Panc1 (cell line): ENCODE measurements at regions not wholly inside any gene's neighbourhood (a gene's known extent, or its start where the extent isn't known, plus 50 kb on each side); places are given as distances from the start of the nearest gene placed in this dataset.

Experiments
- ATAC-seq: fragments of 200-7000 bp; cut with Tn5 transposase; 2 replicates; pipeline ENCODE4 v1.9.1; 2020; ENCODE audit warnings: mild to moderate bottlenecking, moderate library complexity
- BruUV-seq: library from RNA; stranded (reverse); fragments of 400-500 nt; replicated peaks from 2 replicates; lab custom pipeline; 2021; lab: Mats Ljungman, UMichigan
- CTCF ChIA-PET: fragments of 300-600 bp; sonication (Branson Sonifier 250); formaldehyde crosslinking; loops from one replicate; lab custom pipeline; 2022; ENCODE audit warnings: antibody characterized with exemption; lab: Charles Lee
- POLR2A ChIA-PET: fragments of 300-600 bp; sonication (Branson Sonifier 250); formaldehyde crosslinking; loops from one replicate; lab custom pipeline; 2022; ENCODE audit warnings: antibody characterized with exemption; lab: Charles Lee
- DNase-seq: peaks from one replicate; pipeline ENCODE4 v3.0.0-alpha.2; 2010; ENCODE audit warnings: low read depth, low spot score
- H3K27ac ChIP-seq: 2 replicates; pipeline ENCODE4 v1.5.1; 2011; ENCODE audit warnings: mild to moderate bottlenecking, low read length, inconsistent platforms
- H3K27me3 ChIP-seq: fragments of 200-500 bp; sonication (Bioruptor generic); 2 replicates; pipeline ENCODE4 v1.6.0; 2014; ENCODE audit warnings: low read length, inconsistent platforms; ENCODE audit not compliant: control insufficient read depth, insufficient read depth
- H3K36me3 ChIP-seq: fragments of 200-500 bp; sonication (Bioruptor generic); 2 replicates; pipeline ENCODE4 v1.5.1; 2014; ENCODE audit warnings: inconsistent platforms, mild to moderate bottlenecking, low read length, moderate library complexity; ENCODE audit not compliant: control insufficient read depth, insufficient read depth
- H3K4me1 ChIP-seq: 2 replicates; pipeline ENCODE4 v1.5.1; 2011; ENCODE audit warnings: inconsistent platforms, mild to moderate bottlenecking, low read length, moderate library complexity; ENCODE audit not compliant: control insufficient read depth, insufficient read depth
- H3K4me3 ChIP-seq, 2 experiments: 2 replicates each; pipeline ENCODE4 v1.5.1; 2011 to 2012; ENCODE audit warnings: low read depth in 2 of 2, low read length in 2 of 2, mild to moderate bottlenecking in 2 of 2, inconsistent platforms in 1 of 2, moderate library complexity in 1 of 2
- H3K9me3 ChIP-seq: fragments of 200-500 bp; sonication (Bioruptor generic); 2 replicates; pipeline ENCODE4 v1.5.1; 2014; ENCODE audit warnings: low read depth, mild to moderate bottlenecking, inconsistent platforms, low read length, moderate library complexity; ENCODE audit not compliant: control insufficient read depth, insufficient read depth
- POLR2AphosphoS5 ChIP-seq: IDR thresholded peaks from 2 replicates; pipeline ENCODE4 v1.6.1; 2012; ENCODE audit warnings: mild to moderate bottlenecking, low read depth, low read length, moderate library complexity
- SIN3A ChIP-seq: IDR thresholded peaks from 2 replicates; pipeline ENCODE4 v1.6.1; 2012; ENCODE audit warnings: low read depth, mild to moderate bottlenecking, low read length, moderate library complexity, borderline replicate concordance; ENCODE audit not compliant: insufficient read depth
- TCF7L2 ChIP-seq: IDR thresholded peaks from 2 replicates; pipeline ENCODE4 v1.6.1; 2011; ENCODE audit warnings: mild to moderate bottlenecking, low read depth, low read length, inconsistent platforms
- in situ Hi-C: cut with HindIII; loops from 2 replicates; pipeline ENCODE4 v1.10.0; 2016; ENCODE audit warnings: low sequenced_read_pairs, low pct_unique_long_range_greater_than_20kb
- intact Hi-C: fragments of 100-400 bp; cut with micrococcal nuclease; formaldehyde crosslinking; loops from one replicate; pipeline ENCODE4 v1.10.0; 2022; ENCODE audit not compliant: unreplicated experiment
- TF ChIP-seq, protein P1 (sequence below): fragments of 450-650 bp; IDR thresholded peaks from 2 replicates; pipeline ENCODE4 v1.5.1; 2017; ENCODE audit warnings: mild to moderate bottlenecking
- TF ChIP-seq, protein P2 (sequence below), 2 experiments: IDR thresholded peaks; 2 replicates each; pipeline ENCODE4 v1.6.1; 2011 to 2012; ENCODE audit warnings: low read depth in 2 of 2, control low read depth in 1 of 2, low read length in 1 of 2, mild to moderate bottlenecking in 1 of 2, moderate library complexity in 1 of 2; ENCODE audit not compliant: insufficient read depth in 1 of 2

DNA sequence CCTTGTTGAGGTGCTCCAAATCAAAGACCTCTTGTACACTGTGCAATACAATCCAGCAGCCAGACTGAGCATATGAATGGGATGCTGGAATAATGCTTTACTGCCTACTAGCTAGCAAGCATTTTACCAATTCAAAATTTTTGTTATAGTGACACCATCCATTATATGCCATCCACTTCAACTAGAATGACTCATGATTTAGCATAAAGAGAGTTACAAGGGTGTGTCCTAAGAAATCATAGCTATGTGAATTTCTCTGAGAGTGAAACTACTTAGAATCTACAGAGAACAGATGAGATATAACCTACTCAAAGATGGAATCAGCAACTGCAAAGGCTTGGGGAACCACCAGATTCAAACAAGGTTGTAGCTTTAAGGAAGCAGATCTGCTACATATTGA is 221.9 kb downstream of the LHFPL1 start:
- in situ Hi-C loops, result no loop called here
- ChIA-PET CTCF (no interaction called here), POLR2A (interaction anchor here (0.6 kb wide), 1 partner anchor 183 kb away, joined by 4 read pairs; no protein-coding TSS in a partner anchor)
- BruUV-seq, result no TSS peak
- ATAC-seq, result no peak
- Histone ChIP-seq H3K4me3 (no peak overlapping the region), H3K27me3 (no peaks in the 10 kb centered on the region), H3K9me3 (no peaks in the 10 kb centered on the region), H3K4me1 (no peaks in the 10 kb centered on the region), H3K36me3 (no peaks in the 10 kb centered on the region), H3K27ac (no peak overlapping the region)
- TF ChIP-seq, protein P1, sequence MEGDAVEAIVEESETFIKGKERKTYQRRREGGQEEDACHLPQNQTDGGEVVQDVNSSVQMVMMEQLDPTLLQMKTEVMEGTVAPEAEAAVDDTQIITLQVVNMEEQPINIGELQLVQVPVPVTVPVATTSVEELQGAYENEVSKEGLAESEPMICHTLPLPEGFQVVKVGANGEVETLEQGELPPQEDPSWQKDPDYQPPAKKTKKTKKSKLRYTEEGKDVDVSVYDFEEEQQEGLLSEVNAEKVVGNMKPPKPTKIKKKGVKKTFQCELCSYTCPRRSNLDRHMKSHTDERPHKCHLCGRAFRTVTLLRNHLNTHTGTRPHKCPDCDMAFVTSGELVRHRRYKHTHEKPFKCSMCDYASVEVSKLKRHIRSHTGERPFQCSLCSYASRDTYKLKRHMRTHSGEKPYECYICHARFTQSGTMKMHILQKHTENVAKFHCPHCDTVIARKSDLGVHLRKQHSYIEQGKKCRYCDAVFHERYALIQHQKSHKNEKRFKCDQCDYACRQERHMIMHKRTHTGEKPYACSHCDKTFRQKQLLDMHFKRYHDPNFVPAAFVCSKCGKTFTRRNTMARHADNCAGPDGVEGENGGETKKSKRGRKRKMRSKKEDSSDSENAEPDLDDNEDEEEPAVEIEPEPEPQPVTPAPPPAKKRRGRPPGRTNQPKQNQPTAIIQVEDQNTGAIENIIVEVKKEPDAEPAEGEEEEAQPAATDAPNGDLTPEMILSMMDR, result no peak
- TF ChIP-seq, protein P2, sequence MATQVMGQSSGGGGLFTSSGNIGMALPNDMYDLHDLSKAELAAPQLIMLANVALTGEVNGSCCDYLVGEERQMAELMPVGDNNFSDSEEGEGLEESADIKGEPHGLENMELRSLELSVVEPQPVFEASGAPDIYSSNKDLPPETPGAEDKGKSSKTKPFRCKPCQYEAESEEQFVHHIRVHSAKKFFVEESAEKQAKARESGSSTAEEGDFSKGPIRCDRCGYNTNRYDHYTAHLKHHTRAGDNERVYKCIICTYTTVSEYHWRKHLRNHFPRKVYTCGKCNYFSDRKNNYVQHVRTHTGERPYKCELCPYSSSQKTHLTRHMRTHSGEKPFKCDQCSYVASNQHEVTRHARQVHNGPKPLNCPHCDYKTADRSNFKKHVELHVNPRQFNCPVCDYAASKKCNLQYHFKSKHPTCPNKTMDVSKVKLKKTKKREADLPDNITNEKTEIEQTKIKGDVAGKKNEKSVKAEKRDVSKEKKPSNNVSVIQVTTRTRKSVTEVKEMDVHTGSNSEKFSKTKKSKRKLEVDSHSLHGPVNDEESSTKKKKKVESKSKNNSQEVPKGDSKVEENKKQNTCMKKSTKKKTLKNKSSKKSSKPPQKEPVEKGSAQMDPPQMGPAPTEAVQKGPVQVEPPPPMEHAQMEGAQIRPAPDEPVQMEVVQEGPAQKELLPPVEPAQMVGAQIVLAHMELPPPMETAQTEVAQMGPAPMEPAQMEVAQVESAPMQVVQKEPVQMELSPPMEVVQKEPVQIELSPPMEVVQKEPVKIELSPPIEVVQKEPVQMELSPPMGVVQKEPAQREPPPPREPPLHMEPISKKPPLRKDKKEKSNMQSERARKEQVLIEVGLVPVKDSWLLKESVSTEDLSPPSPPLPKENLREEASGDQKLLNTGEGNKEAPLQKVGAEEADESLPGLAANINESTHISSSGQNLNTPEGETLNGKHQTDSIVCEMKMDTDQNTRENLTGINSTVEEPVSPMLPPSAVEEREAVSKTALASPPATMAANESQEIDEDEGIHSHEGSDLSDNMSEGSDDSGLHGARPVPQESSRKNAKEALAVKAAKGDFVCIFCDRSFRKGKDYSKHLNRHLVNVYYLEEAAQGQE (IDR thresholded peaks at IDR 0.05; ENCODE audit: insufficient read depth in 1 of 2, low read depth in 2 of 2, low read length in 1 of 2), result no peak
- no peak for TF ChIP-seq TCF7L2
- no peak for TF ChIP-seq POLR2AphosphoS5
- TF ChIP-seq SIN3A, result no peak
- no peak for DNase-seq
- intact Hi-C loops, result no loop called here

DNA sequence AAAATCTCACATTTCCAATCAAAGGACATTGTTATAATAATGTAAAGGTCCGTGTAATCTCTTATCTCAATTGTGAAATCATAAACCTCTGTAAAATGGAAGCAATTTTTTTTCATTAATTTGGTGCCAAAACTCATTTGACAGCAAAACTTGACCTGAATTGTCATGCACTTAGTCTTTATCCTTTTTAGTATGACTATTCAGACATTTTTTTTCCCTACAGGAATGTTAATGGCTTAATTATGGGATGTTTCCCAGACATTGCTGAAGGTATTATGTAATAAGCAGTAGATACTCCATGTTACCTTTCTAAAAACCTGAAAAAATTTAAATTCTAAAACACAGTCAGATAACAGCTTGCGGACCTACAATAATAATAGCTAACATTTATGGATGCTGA is 228.9 kb downstream of the LHFPL1 start:
- intact Hi-C loops, result no loop called here
- no peaks in the 10 kb centered on the region for H3K27me3 ChIP-seq
- in situ Hi-C loops, result no loop called here
- no peaks in the 10 kb centered on the region for H3K4me1 ChIP-seq
- no TSS peak for BruUV-seq
- no peak overlapping the region for H3K4me3 ChIP-seq
- POLR2A ChIA-PET, result no interaction called here
- DNase-seq, result no peak
- H3K27ac ChIP-seq, result no peak overlapping the region
- no peak for TF ChIP-seq POLR2AphosphoS5
- TF ChIP-seq, protein P2 (IDR thresholded peaks at IDR 0.05; ENCODE audit: insufficient read depth in 1 of 2, low read depth in 2 of 2, low read length in 1 of 2), result no peak
- TF ChIP-seq, protein P1, result no peak
- no peak for TF ChIP-seq TCF7L2
- no peak for TF ChIP-seq SIN3A
- ATAC-seq, result no peak
- no peaks in the 10 kb centered on the region for H3K9me3 ChIP-seq
- H3K36me3 ChIP-seq, result no peaks in the 10 kb centered on the region
- CTCF ChIA-PET, result no interaction called here
